Astrocyte (in vitro differentiated cells and primary cell): ENCODE measurements at regions not wholly inside any gene's neighbourhood (a gene's known extent, or its start where the extent isn't known, plus 50 kb on each side); places are given as distances from the start of the nearest gene placed in this dataset.

Experiments used
- DNase-seq: peaks from one replicate; pipeline ENCODE4 v3.0.0-alpha.2; 2010; ENCODE audit warnings: low read depth
- FAIRE-seq: peaks from 2 replicates; lab custom pipeline; 2011; peaks lifted over from hg19 to GRCh38; lab: Jason Lieb, UNC
- H2AFZ ChIP-seq: 2 replicates; pipeline ENCODE4 v1.6.0; 2012; ENCODE audit warnings: low read depth, low read length, inconsistent platforms
- H3K27ac ChIP-seq: 2 replicates; pipeline ENCODE4 v1.5.1; 2011; ENCODE audit warnings: low read depth, low read length, inconsistent platforms
- H3K27me3 ChIP-seq: 2 replicates; pipeline ENCODE4 v1.6.0; 2011; ENCODE audit warnings: low read length, inconsistent platforms; ENCODE audit not compliant: insufficient read depth
- H3K36me3 ChIP-seq: 2 replicates; pipeline ENCODE4 v1.5.1; 2011; ENCODE audit warnings: low read length, inconsistent platforms; ENCODE audit not compliant: insufficient read depth
- H3K4me1 ChIP-seq: 2 replicates; pipeline ENCODE4 v1.5.1; 2011; ENCODE audit warnings: low read length, inconsistent platforms; ENCODE audit not compliant: insufficient read depth
- H3K4me2 ChIP-seq: 2 replicates; pipeline ENCODE4 v1.6.0; 2012; ENCODE audit warnings: low read length, inconsistent platforms
- H3K4me3 ChIP-seq: 2 replicates; pipeline ENCODE4 v1.5.1; 2011; ENCODE audit warnings: low read depth, mild to moderate bottlenecking, low read length, inconsistent platforms; ENCODE audit not compliant: insufficient read depth
- H3K79me2 ChIP-seq: 2 replicates; pipeline ENCODE4 v1.6.0; 2012; ENCODE audit warnings: mild to moderate bottlenecking, low read length, inconsistent platforms; ENCODE audit not compliant: insufficient read depth
- H3K9ac ChIP-seq: 2 replicates; pipeline ENCODE4 v1.6.0; 2012; ENCODE audit warnings: mild to moderate bottlenecking, low read length, inconsistent platforms
- H3K9me3 ChIP-seq: 2 replicates; pipeline ENCODE4 v1.5.1; 2012; ENCODE audit warnings: low read depth, mild to moderate bottlenecking, low read length, inconsistent platforms; ENCODE audit not compliant: insufficient read depth
- H4K20me1 ChIP-seq: 2 replicates; pipeline ENCODE4 v1.6.0; 2012; ENCODE audit warnings: low read length, inconsistent platforms; ENCODE audit not compliant: insufficient read depth
- H3K27ac Mint-ChIP-seq: one replicate; pipeline ENCODE4 v1.8.0; 2021; ENCODE audit warnings: mild to moderate bottlenecking, mixed read lengths; ENCODE audit not compliant: unreplicated experiment
- H3K27me3 Mint-ChIP-seq: one replicate; pipeline ENCODE4 v1.8.0; 2021; ENCODE audit warnings: low read depth, mixed read lengths; ENCODE audit not compliant: unreplicated experiment
- H3K36me3 Mint-ChIP-seq: one replicate; pipeline ENCODE4 v1.8.0; 2021; ENCODE audit warnings: low read depth, mixed read lengths; ENCODE audit not compliant: unreplicated experiment
- H3K4me1 Mint-ChIP-seq: one replicate; pipeline ENCODE4 v1.8.0; 2021; ENCODE audit warnings: low read depth, mixed read lengths; ENCODE audit not compliant: unreplicated experiment
- H3K4me3 Mint-ChIP-seq: one replicate; pipeline ENCODE4 v1.8.0; 2021; ENCODE audit warnings: mild to moderate bottlenecking, moderate library complexity, mixed read lengths; ENCODE audit not compliant: unreplicated experiment
- H3K9me3 Mint-ChIP-seq: one replicate; pipeline ENCODE4 v1.8.0; 2021; ENCODE audit warnings: mild to moderate bottlenecking, mixed read lengths; ENCODE audit not compliant: unreplicated experiment
- EZH2 ChIP-seq: IDR thresholded peaks from 2 replicates; pipeline ENCODE4 v1.6.1; 2012; ENCODE audit warnings: mild to moderate bottlenecking, low read length, inconsistent platforms; ENCODE audit not compliant: insufficient read depth
- TF ChIP-seq, protein P1 (sequence below): IDR thresholded peaks from 2 replicates; pipeline ENCODE4 v1.5.1; 2011; ENCODE audit warnings: low read depth, mild to moderate bottlenecking, inconsistent platforms, low read length, moderate library complexity; ENCODE audit not compliant: insufficient read depth

DNA sequence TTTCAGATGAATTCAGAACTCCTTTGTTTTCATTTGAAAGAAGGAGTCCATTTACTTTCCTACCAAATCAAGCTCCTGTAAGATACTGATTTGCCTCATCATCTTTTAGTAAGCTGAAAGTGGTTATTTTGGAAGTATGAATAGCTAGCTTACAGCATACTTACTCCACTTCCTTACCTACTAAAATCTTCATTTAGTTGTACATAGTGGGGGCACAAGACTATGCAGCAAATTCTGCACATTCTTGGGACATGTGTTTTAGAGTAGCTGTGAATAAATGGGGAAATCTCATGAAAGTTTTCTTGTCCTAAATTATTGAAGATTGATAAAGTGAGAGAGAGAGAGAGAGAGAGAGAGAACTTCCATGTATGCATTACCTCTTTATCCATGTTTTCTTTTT, 256.3 kb downstream of the OGFRL1 start:
- H3K27me3 Mint-ChIP-seq = no peaks in the 10 kb centered on the region
- no peak for TF ChIP-seq EZH2
- TF ChIP-seq, protein P1, sequence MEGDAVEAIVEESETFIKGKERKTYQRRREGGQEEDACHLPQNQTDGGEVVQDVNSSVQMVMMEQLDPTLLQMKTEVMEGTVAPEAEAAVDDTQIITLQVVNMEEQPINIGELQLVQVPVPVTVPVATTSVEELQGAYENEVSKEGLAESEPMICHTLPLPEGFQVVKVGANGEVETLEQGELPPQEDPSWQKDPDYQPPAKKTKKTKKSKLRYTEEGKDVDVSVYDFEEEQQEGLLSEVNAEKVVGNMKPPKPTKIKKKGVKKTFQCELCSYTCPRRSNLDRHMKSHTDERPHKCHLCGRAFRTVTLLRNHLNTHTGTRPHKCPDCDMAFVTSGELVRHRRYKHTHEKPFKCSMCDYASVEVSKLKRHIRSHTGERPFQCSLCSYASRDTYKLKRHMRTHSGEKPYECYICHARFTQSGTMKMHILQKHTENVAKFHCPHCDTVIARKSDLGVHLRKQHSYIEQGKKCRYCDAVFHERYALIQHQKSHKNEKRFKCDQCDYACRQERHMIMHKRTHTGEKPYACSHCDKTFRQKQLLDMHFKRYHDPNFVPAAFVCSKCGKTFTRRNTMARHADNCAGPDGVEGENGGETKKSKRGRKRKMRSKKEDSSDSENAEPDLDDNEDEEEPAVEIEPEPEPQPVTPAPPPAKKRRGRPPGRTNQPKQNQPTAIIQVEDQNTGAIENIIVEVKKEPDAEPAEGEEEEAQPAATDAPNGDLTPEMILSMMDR = no peak
- no peak overlapping the region for H3K4me3 Mint-ChIP-seq
- Histone ChIP-seq H4K20me1 (no peaks in the 10 kb centered on the region), H3K79me2 (no peaks in the 10 kb centered on the region), H2AFZ (no peak overlapping the region), H3K27ac (no peak overlapping the region), H3K4me3 (no peak overlapping the region), H3K27me3 (no peaks in the 10 kb centered on the region), H3K9ac (no peak overlapping the region), H3K4me2 (no peak overlapping the region), H3K4me1 (peaks cover 15% of the 10 kb centered on the region), H3K9me3 (no peaks in the 10 kb centered on the region), H3K36me3 (no peaks in the 10 kb centered on the region)
- no peak overlapping the region for H3K27ac Mint-ChIP-seq
- peaks cover 29% of the 10 kb centered on the region for H3K4me1 Mint-ChIP-seq
- FAIRE-seq (peak; percentile 20), DNase-seq (no peak)
- no peaks in the 10 kb centered on the region for H3K36me3 Mint-ChIP-seq
- H3K9me3 Mint-ChIP-seq = no peaks in the 10 kb centered on the region

DNA sequence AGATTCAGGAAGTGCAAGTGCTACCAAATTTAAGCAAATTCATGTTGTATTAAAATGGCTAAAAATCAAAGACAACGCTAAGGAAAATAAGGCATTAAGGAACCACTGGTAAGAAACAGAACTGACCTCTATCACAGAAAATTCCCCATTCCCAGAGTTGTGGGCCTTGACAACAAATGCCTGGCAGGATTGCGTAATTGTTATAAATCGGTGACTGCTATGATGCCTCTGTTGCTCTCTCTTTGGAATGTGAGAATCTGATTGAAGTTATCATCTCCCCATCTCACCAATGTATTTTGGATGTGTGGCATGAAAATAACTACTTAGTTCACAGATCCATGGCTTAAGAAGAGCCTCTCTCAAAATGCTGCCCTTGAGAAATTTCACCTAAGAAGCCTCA, 257.3 kb downstream of the OGFRL1 start:
- TF ChIP-seq, protein P1 = no peak
- TF ChIP-seq EZH2 = no peak

DNA sequence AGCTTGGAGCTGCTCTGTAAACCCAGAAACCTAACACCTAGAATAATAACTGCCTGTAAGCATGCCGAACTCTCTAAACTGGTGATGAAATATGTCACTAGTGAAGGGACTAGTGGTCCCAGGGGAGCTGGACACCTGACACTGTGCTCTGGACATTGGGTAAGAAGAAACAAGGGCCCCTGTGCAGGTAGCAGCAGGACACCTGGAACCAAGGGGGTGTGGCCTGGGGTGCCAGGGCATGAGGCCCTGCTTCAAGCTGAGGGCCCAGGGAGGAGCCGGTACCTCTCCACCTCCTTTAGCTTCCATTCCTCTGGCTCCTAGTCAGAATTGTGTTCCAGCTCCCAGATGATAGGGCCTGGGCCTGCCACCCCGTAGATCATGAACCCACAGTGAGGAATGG, 263.2 kb downstream of the OGFRL1 start:
- Histone ChIP-seq H3K79me2 (no peaks in the 10 kb centered on the region), H3K4me2 (no peak overlapping the region), H3K27me3 (no peaks in the 10 kb centered on the region), H2AFZ (no peak overlapping the region), H3K36me3 (no peaks in the 10 kb centered on the region), H3K9me3 (peaks cover 9% of the 10 kb centered on the region), H3K27ac (no peak overlapping the region), H3K4me3 (no peak overlapping the region), H3K9ac (no peak overlapping the region), H3K4me1 (peaks cover under 1% of the 10 kb centered on the region), H4K20me1 (no peaks in the 10 kb centered on the region)
- Mint-ChIP-seq H3K27me3 (no peaks in the 10 kb centered on the region), H3K36me3 (peaks cover 1% of the 10 kb centered on the region), H3K4me1 (peaks cover 10% of the 10 kb centered on the region), H3K27ac (no peak overlapping the region), H3K4me3 (no peak overlapping the region), H3K9me3 (peaks cover 8% of the 10 kb centered on the region)
- FAIRE-seq = no peak
- TF ChIP-seq EZH2 = no peak
- TF ChIP-seq, protein P1 = no peak
- DNase-seq = no peak

More for the DNA sequence above, 257.3 kb downstream of the OGFRL1 start:
- no peak overlapping the region for H3K9ac ChIP-seq
- H3K4me3 ChIP-seq = no peak overlapping the region
- no peak overlapping the region for H3K27ac Mint-ChIP-seq
- H3K27ac ChIP-seq = no peak overlapping the region
- H3K9me3 ChIP-seq = no peaks in the 10 kb centered on the region
- H2AFZ ChIP-seq = no peak overlapping the region
- no peaks in the 10 kb centered on the region for H3K36me3 ChIP-seq
- no peaks in the 10 kb centered on the region for H3K36me3 Mint-ChIP-seq
- no peaks in the 10 kb centered on the region for H3K9me3 Mint-ChIP-seq
- no peak overlapping the region for H3K4me3 Mint-ChIP-seq
- H3K4me1 Mint-ChIP-seq = peaks cover 29% of the 10 kb centered on the region
- H3K27me3 ChIP-seq = no peaks in the 10 kb centered on the region
- H3K4me1 ChIP-seq = peaks cover 15% of the 10 kb centered on the region
- no peak for DNase-seq
- H3K4me2 ChIP-seq = no peak overlapping the region
- no peak for FAIRE-seq
- no peaks in the 10 kb centered on the region for H3K27me3 Mint-ChIP-seq
- no peaks in the 10 kb centered on the region for H3K79me2 ChIP-seq
- no peaks in the 10 kb centered on the region for H4K20me1 ChIP-seq
